ENCODE measurements at regions not wholly inside any gene's neighbourhood (a gene's known extent, or its start where the extent isn't known, plus 50 kb on each side); places are given as distances from the start of the nearest gene placed in this dataset.

GRCh38 chrX:28223991-28224390 lies 242.7 kb upstream of the DCAF8L1 start:
- in situ Hi-C loops (cut with MboI; ENCODE audit: low sequenced_read_pairs, unreplicated experiment): no loop called here
- TF ChIP-seq, protein P1, sequence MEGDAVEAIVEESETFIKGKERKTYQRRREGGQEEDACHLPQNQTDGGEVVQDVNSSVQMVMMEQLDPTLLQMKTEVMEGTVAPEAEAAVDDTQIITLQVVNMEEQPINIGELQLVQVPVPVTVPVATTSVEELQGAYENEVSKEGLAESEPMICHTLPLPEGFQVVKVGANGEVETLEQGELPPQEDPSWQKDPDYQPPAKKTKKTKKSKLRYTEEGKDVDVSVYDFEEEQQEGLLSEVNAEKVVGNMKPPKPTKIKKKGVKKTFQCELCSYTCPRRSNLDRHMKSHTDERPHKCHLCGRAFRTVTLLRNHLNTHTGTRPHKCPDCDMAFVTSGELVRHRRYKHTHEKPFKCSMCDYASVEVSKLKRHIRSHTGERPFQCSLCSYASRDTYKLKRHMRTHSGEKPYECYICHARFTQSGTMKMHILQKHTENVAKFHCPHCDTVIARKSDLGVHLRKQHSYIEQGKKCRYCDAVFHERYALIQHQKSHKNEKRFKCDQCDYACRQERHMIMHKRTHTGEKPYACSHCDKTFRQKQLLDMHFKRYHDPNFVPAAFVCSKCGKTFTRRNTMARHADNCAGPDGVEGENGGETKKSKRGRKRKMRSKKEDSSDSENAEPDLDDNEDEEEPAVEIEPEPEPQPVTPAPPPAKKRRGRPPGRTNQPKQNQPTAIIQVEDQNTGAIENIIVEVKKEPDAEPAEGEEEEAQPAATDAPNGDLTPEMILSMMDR (IDR thresholded peaks at IDR 0.05; ENCODE audit: borderline replicate concordance, control extremely low read depth, extremely low read depth, insufficient read depth, missing control alignments): no peak
- DNase-seq (ENCODE audit: low spot score): no peak

DNA sequence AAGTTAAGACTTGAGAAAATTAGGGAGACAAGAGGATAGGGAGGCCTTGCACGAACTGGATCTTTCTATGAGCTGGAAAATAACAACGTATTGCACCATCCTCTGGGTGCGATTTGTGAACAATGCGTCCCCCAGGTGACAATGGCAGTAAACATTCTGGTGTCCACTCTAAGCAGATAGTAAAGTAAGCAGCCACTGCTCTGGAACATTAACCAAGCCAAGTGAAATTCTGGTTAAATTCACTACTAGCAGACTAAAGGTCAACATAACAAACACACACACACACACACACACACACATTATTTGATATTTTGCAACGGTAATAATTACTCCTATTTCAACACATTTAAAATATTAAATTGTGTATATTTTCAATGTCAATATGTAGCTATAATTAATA lies 242.2 kb upstream of the DCAF8L1 start:
- in situ Hi-C loops (cut with MboI; ENCODE audit: low sequenced_read_pairs, unreplicated experiment): no loop called here

DNA sequence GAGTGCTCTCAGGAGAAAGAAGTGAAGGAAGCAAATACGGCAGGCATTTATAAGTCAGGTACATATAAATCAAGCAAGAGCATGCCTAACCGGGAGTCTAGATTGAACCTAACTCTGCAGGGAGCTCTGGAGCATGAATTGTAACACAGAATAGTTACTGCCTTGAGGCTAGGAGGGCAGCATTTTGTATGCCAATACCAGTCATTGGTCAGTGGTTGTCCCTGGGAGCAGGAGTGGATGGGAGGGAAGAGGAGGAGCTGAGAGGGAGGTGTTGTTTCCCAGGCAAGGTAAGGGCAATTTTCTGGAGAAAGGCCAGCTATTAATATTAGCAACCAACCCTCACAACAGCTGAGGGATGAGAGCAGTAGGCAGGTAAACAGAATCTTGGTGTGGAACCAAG lies 224.7 kb upstream of the DCAF8L1 start:
- in situ Hi-C loops (cut with MboI; ENCODE audit: low sequenced_read_pairs, unreplicated experiment): no loop called here
- DNase-seq (ENCODE audit: low spot score): no peak
- TF ChIP-seq, protein P1 (IDR thresholded peaks at IDR 0.05; ENCODE audit: borderline replicate concordance, control extremely low read depth, extremely low read depth, insufficient read depth, missing control alignments): no peak

More for the DNA sequence above, 242.2 kb upstream of the DCAF8L1 start:
- TF ChIP-seq, protein P1 (IDR thresholded peaks at IDR 0.05; ENCODE audit: borderline replicate concordance, control extremely low read depth, extremely low read depth, insufficient read depth, missing control alignments): no peak
- DNase-seq (ENCODE audit: low spot score): no peak

GRCh38 chrX:28205126-28205525 lies 223.9 kb upstream of the DCAF8L1 start:
- DNase-seq (ENCODE audit: low spot score): no peak
- TF ChIP-seq, protein P1 (IDR thresholded peaks at IDR 0.05; ENCODE audit: borderline replicate concordance, control extremely low read depth, extremely low read depth, insufficient read depth, missing control alignments): no peak
- in situ Hi-C loops (cut with MboI; ENCODE audit: low sequenced_read_pairs, unreplicated experiment): no loop called here

- no peak for DNase-seq (ENCODE audit: low spot score)
- TF ChIP-seq, protein P1 (IDR thresholded peaks at IDR 0.05; ENCODE audit: borderline replicate concordance, control extremely low read depth, extremely low read depth, insufficient read depth, missing control alignments): no peak
- in situ Hi-C loops (cut with MboI; ENCODE audit: low sequenced_read_pairs, unreplicated experiment): no loop called here
Measured at GRCh38 chrX:28189011-28189410, 207.8 kb upstream of the DCAF8L1 start.

DNA sequence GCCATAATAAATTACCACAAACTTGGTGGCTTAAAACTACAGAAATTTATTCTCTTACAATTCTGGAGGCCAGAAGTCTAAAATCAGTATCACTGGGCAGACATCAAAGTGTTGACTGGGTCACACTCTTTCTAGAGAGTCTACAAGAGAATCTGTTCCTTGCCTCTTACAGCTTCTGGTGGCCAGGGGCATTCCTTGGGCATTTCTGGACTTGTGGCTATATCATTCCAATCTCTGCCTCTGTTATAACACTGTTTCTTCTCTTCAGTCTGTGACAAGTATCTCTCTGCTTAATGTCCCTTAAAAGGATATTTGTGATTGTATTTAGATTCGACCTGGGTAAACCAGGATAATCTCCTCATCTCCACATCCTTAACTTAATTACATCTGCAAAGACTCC lies 207.3 kb upstream of the DCAF8L1 start:
- TF ChIP-seq, protein P1 (IDR thresholded peaks at IDR 0.05; ENCODE audit: borderline replicate concordance, control extremely low read depth, extremely low read depth, insufficient read depth, missing control alignments): no peak
- in situ Hi-C loops (cut with MboI; ENCODE audit: low sequenced_read_pairs, unreplicated experiment): no loop called here
- DNase-seq (ENCODE audit: low spot score): no peak

GRCh38 chrX:28180096-28180495 lies 198.8 kb upstream of the DCAF8L1 start:
- DNase-seq (ENCODE audit: low spot score): no peak
- in situ Hi-C loops (cut with MboI; ENCODE audit: low sequenced_read_pairs, unreplicated experiment): no loop called here
- TF ChIP-seq, protein P1 (IDR thresholded peaks at IDR 0.05; ENCODE audit: borderline replicate concordance, control extremely low read depth, extremely low read depth, insufficient read depth, missing control alignments): no peak
